Astrocyte (in vitro differentiated cells and primary cell): ENCODE measurements at regions not wholly inside any gene's neighbourhood (a gene's known extent, or its start where the extent isn't known, plus 50 kb on each side); places are given as distances from the start of the nearest gene placed in this dataset.

Source experiments
- DNase-seq: peaks from one replicate; pipeline ENCODE4 v3.0.0-alpha.2; 2010; ENCODE audit warnings: low read depth
- FAIRE-seq: peaks from 2 replicates; lab custom pipeline; 2011; peaks lifted over from hg19 to GRCh38; lab: Jason Lieb, UNC
- H2AFZ ChIP-seq: 2 replicates; pipeline ENCODE4 v1.6.0; 2012; ENCODE audit warnings: low read depth, low read length, inconsistent platforms
- H3K27ac ChIP-seq: 2 replicates; pipeline ENCODE4 v1.5.1; 2011; ENCODE audit warnings: low read depth, low read length, inconsistent platforms
- H3K27me3 ChIP-seq: 2 replicates; pipeline ENCODE4 v1.6.0; 2011; ENCODE audit warnings: low read length, inconsistent platforms; ENCODE audit not compliant: insufficient read depth
- H3K36me3 ChIP-seq: 2 replicates; pipeline ENCODE4 v1.5.1; 2011; ENCODE audit warnings: low read length, inconsistent platforms; ENCODE audit not compliant: insufficient read depth
- H3K4me1 ChIP-seq: 2 replicates; pipeline ENCODE4 v1.5.1; 2011; ENCODE audit warnings: low read length, inconsistent platforms; ENCODE audit not compliant: insufficient read depth
- H3K4me2 ChIP-seq: 2 replicates; pipeline ENCODE4 v1.6.0; 2012; ENCODE audit warnings: low read length, inconsistent platforms
- H3K4me3 ChIP-seq: 2 replicates; pipeline ENCODE4 v1.5.1; 2011; ENCODE audit warnings: low read depth, mild to moderate bottlenecking, low read length, inconsistent platforms; ENCODE audit not compliant: insufficient read depth
- H3K79me2 ChIP-seq: 2 replicates; pipeline ENCODE4 v1.6.0; 2012; ENCODE audit warnings: mild to moderate bottlenecking, low read length, inconsistent platforms; ENCODE audit not compliant: insufficient read depth
- H3K9ac ChIP-seq: 2 replicates; pipeline ENCODE4 v1.6.0; 2012; ENCODE audit warnings: mild to moderate bottlenecking, low read length, inconsistent platforms
- H3K9me3 ChIP-seq: 2 replicates; pipeline ENCODE4 v1.5.1; 2012; ENCODE audit warnings: low read depth, mild to moderate bottlenecking, low read length, inconsistent platforms; ENCODE audit not compliant: insufficient read depth
- H4K20me1 ChIP-seq: 2 replicates; pipeline ENCODE4 v1.6.0; 2012; ENCODE audit warnings: low read length, inconsistent platforms; ENCODE audit not compliant: insufficient read depth
- H3K27ac Mint-ChIP-seq: one replicate; pipeline ENCODE4 v1.8.0; 2021; ENCODE audit warnings: mild to moderate bottlenecking, mixed read lengths; ENCODE audit not compliant: unreplicated experiment
- H3K27me3 Mint-ChIP-seq: one replicate; pipeline ENCODE4 v1.8.0; 2021; ENCODE audit warnings: low read depth, mixed read lengths; ENCODE audit not compliant: unreplicated experiment
- H3K36me3 Mint-ChIP-seq: one replicate; pipeline ENCODE4 v1.8.0; 2021; ENCODE audit warnings: low read depth, mixed read lengths; ENCODE audit not compliant: unreplicated experiment
- H3K4me1 Mint-ChIP-seq: one replicate; pipeline ENCODE4 v1.8.0; 2021; ENCODE audit warnings: low read depth, mixed read lengths; ENCODE audit not compliant: unreplicated experiment
- H3K4me3 Mint-ChIP-seq: one replicate; pipeline ENCODE4 v1.8.0; 2021; ENCODE audit warnings: mild to moderate bottlenecking, moderate library complexity, mixed read lengths; ENCODE audit not compliant: unreplicated experiment
- H3K9me3 Mint-ChIP-seq: one replicate; pipeline ENCODE4 v1.8.0; 2021; ENCODE audit warnings: mild to moderate bottlenecking, mixed read lengths; ENCODE audit not compliant: unreplicated experiment
- EZH2 ChIP-seq: IDR thresholded peaks from 2 replicates; pipeline ENCODE4 v1.6.1; 2012; ENCODE audit warnings: mild to moderate bottlenecking, low read length, inconsistent platforms; ENCODE audit not compliant: insufficient read depth
- TF ChIP-seq, protein P1 (sequence below): IDR thresholded peaks from 2 replicates; pipeline ENCODE4 v1.5.1; 2011; ENCODE audit warnings: low read depth, mild to moderate bottlenecking, inconsistent platforms, low read length, moderate library complexity; ENCODE audit not compliant: insufficient read depth

DNA sequence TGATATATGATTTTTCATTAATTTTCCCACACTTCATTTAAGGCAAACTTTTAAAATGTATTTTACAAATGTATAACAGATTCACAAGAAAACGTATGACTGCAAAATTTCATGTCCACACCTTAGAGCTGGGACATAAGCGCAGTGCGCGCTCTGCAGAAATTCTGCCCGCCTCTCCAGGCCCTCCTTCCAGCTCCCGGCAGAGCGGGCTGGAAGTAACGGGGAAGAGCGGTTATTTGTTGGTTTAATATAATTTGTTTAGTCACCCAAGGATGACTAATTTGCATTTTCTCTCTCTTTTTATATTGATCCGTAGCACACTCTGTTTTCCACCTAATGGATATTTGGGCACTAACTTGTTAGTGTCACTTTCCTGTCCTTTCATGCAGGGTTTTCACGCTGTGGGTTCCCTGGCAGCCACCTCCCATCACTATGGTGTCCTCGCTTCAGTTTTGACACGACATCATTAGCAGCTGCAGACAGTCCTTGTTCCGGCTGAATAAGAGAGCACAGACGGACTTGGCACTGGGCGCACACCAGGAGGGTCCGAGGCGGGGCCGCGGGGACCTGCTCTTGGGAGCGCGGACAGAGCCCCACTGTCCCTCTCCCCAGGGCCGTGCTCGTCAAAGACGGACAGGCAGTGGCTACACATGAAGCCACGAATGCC is 129.2 kb upstream of the SEC61G start:
- H3K27ac Mint-ChIP-seq, result no peak overlapping the region
- Histone ChIP-seq H3K9me3 (no peaks in the 10 kb centered on the region), H3K27me3 (no peaks in the 10 kb centered on the region), H3K36me3 (no peaks in the 10 kb centered on the region), H3K4me3 (peak overlapping the region; percentile 68), H3K79me2 (no peaks in the 10 kb centered on the region), H4K20me1 (no peaks in the 10 kb centered on the region), H3K27ac (no peak overlapping the region), H3K4me1 (peaks cover 9% of the 10 kb centered on the region), H3K4me2 (peak overlapping the region; percentile 95), H3K9ac (peak overlapping the region; percentile 65), H2AFZ (peak overlapping the region; percentile 84)
- no peaks in the 10 kb centered on the region for H3K36me3 Mint-ChIP-seq
- FAIRE-seq (no peak), DNase-seq (no peak)
- H3K4me3 Mint-ChIP-seq, result peak overlapping the region; percentile 80
- H3K27me3 Mint-ChIP-seq, result peaks cover 10% of the 10 kb centered on the region
- no peaks in the 10 kb centered on the region for H3K4me1 Mint-ChIP-seq
- TF ChIP-seq, protein P1, sequence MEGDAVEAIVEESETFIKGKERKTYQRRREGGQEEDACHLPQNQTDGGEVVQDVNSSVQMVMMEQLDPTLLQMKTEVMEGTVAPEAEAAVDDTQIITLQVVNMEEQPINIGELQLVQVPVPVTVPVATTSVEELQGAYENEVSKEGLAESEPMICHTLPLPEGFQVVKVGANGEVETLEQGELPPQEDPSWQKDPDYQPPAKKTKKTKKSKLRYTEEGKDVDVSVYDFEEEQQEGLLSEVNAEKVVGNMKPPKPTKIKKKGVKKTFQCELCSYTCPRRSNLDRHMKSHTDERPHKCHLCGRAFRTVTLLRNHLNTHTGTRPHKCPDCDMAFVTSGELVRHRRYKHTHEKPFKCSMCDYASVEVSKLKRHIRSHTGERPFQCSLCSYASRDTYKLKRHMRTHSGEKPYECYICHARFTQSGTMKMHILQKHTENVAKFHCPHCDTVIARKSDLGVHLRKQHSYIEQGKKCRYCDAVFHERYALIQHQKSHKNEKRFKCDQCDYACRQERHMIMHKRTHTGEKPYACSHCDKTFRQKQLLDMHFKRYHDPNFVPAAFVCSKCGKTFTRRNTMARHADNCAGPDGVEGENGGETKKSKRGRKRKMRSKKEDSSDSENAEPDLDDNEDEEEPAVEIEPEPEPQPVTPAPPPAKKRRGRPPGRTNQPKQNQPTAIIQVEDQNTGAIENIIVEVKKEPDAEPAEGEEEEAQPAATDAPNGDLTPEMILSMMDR, result no peak
- TF ChIP-seq EZH2, result no peak
- H3K9me3 Mint-ChIP-seq, result no peaks in the 10 kb centered on the region

DNA sequence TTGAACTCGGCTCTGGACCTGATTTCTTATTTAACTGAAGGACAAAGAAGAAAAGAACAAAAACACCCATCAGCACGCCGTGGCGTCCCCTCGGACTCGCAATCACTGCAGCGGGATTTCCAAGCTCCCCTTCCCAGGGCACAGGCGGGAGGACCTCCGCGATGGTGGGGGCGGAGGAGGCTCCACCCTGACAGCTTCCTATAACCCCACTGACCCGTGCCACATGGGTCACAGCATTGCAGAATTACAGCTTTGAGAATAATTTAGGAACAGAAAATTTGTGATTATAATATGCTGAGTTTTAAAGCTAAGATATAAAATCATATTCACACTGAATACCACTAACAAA is 129.7 kb upstream of the SEC61G start:
- no peak for FAIRE-seq
- TF ChIP-seq EZH2, result no peak
- TF ChIP-seq, protein P1, result no peak
- peak overlapping the region; percentile 68 for H3K4me3 ChIP-seq
- DNase-seq, result no peak
- H3K27ac ChIP-seq, result no peak overlapping the region
- H4K20me1 ChIP-seq, result no peaks in the 10 kb centered on the region
- H3K4me1 ChIP-seq, result peaks cover 9% of the 10 kb centered on the region
- no peak overlapping the region for H3K27ac Mint-ChIP-seq
- H3K9me3 Mint-ChIP-seq, result no peaks in the 10 kb centered on the region
- H3K9me3 ChIP-seq, result no peaks in the 10 kb centered on the region
- peak overlapping the region; percentile 84 for H2AFZ ChIP-seq
- no peaks in the 10 kb centered on the region for H3K36me3 Mint-ChIP-seq
- H3K36me3 ChIP-seq, result no peaks in the 10 kb centered on the region
- H3K4me3 Mint-ChIP-seq, result peak overlapping the region; percentile 80
- no peaks in the 10 kb centered on the region for H3K4me1 Mint-ChIP-seq
- H3K27me3 ChIP-seq, result no peaks in the 10 kb centered on the region
- peak overlapping the region; percentile 95 for H3K4me2 ChIP-seq
- H3K9ac ChIP-seq, result peak overlapping the region; percentile 65
- peaks cover 15% of the 10 kb centered on the region for H3K27me3 Mint-ChIP-seq
- H3K79me2 ChIP-seq, result no peaks in the 10 kb centered on the region

DNA sequence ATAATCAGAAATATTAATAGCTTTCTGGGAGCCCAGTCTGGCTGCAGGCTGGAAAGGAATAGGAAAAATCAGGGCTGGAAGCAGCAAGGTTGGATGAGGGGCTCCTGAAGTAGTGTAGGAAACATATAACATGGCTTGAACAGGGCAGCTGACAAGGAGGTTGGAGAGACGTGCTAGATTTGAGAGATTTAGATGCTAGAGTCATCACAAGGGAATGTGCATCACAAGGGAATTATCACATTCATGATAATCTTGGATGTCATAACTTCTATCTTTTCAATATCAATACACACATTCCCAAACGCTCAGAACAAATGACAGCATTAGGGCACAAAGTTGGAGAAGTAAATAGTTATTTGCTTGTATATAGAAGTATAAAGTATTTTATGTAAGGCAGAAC is 120.9 kb upstream of the EGFR start:
- Histone ChIP-seq H3K36me3 (no peaks in the 10 kb centered on the region), H3K4me2 (no peak overlapping the region), H3K4me3 (no peak overlapping the region), H3K9ac (no peak overlapping the region), H3K27me3 (no peaks in the 10 kb centered on the region), H4K20me1 (no peaks in the 10 kb centered on the region), H3K9me3 (no peaks in the 10 kb centered on the region), H3K79me2 (no peaks in the 10 kb centered on the region), H3K4me1 (no peaks in the 10 kb centered on the region), H2AFZ (no peak overlapping the region), H3K27ac (no peak overlapping the region)
- no peak for TF ChIP-seq EZH2
- TF ChIP-seq, protein P1, result no peak
- Mint-ChIP-seq H3K4me3 (no peak overlapping the region), H3K9me3 (no peaks in the 10 kb centered on the region), H3K27ac (no peak overlapping the region), H3K27me3 (peaks cover 19% of the 10 kb centered on the region), H3K4me1 (no peaks in the 10 kb centered on the region), H3K36me3 (no peaks in the 10 kb centered on the region)
- DNase-seq, result no peak
- FAIRE-seq, result peak; percentile 5
